Right lobe of liver (tissue), 6 donors: ENCODE measurements at regions not wholly inside any gene's neighbourhood (a gene's known extent, or its start where the extent isn't known, plus 50 kb on each side); places are given as distances from the start of the nearest gene placed in this dataset.

Experiments
- ATAC-seq, 4 donors: fragments of 200-7000 bp; cut with Tn5 transposase; one replicate each; pipeline ENCODE4 v1.9.1; 2020; ENCODE audit warnings: mild to moderate bottlenecking in 4 of 4, moderate library complexity in 4 of 4
- DNase-seq, 3 donors: peaks; one replicate each; pipeline ENCODE4 v3.0.0-alpha.2; 2020
- H3K27ac ChIP-seq, 3 donors: fragments of 200-600 bp; one replicate each; pipeline ENCODE4 v1.8.0; 2022
- H3K27me3 ChIP-seq, 2 donors: fragments of 200-600 bp; one replicate each; pipeline ENCODE4 v1.8.0; 2022
- H3K36me3 ChIP-seq, 4 donors: fragments of 200-600 bp; sonication (generic) in 1 of 4; one replicate each; pipeline versions ENCODE4 v1.5.1 to v1.8.0; 2017 to 2022; ENCODE audit warnings: control low read depth in 1 of 4
- H3K4me1 ChIP-seq, 4 donors: fragments of 200-600 bp; sonication (generic) in 1 of 4; one replicate each; pipeline versions ENCODE4 v1.5.1 to v1.8.0; 2017 to 2022; ENCODE audit warnings: control low read depth in 1 of 4
- H3K4me3 ChIP-seq, 3 donors: fragments of 200-600 bp; one replicate each; pipeline ENCODE4 v1.8.0; 2022
- H3K9me3 ChIP-seq, 4 donors: fragments of 200-600 bp; sonication (generic) in 1 of 4; one replicate each; pipeline versions ENCODE4 v1.5.1 to v1.8.0; 2017 to 2022; ENCODE audit warnings: control low read depth in 1 of 4
- CTCF ChIP-seq, 4 donors: fragments of 200-600 bp in 3 of 4; fragments of 450-650 bp in 1 of 4; IDR thresholded peaks; one replicate each; pipeline versions ENCODE4 v1.5.1 to v1.8.0; 2016 to 2022; ENCODE audit warnings: antibody characterized with exemption in 4 of 4, mild to moderate bottlenecking in 2 of 4
- POLR2A ChIP-seq: fragments of 450-650 bp; IDR thresholded peaks from one replicate; pipeline ENCODE4 v1.6.1; 2017; ENCODE audit warnings: antibody characterized with exemption, mild to moderate bottlenecking
- WGBS: methylation state at CpG from one replicate; pipeline ENCODE4 v1.1.6; 2018; ENCODE audit warnings: low coverage, low lambda C conversion rate; ENCODE audit not compliant: insufficient coverage; ENCODE audit errors: missing lambda C conversion rate; 5-methylcytosine and 5-hydroxymethylcytosine counted together
- intact Hi-C, 2 donors: fragments of 100-400 bp; cut with DNase I; formaldehyde crosslinking; loops; one replicate each; pipeline versions ENCODE4 v1.11.2 to v1.14.1; 2022
- donor health status: DM: no; HTN: yes; CAD: no.
- donor health status: DM: no; HTN: no; CAD: no.
- donor health status: DM: no; HTN: no; CAD: no.
- donor health status: DM: no; HTN: yes; CAD: no.
- donor health status: DM: no; HTN: yes; CAD: no.

- TF ChIP-seq POLR2A = no peak
- no peak for TF ChIP-seq CTCF (IDR thresholded peaks at IDR 0.05)
- no peaks in the 10 kb centered on the region for H3K36me3 ChIP-seq
- ATAC-seq (peak in 1 of 4 donors; percentile 34), DNase-seq (peak in 1 of 3 donors; percentile 24)
- no peaks in the 10 kb centered on the region for H3K4me1 ChIP-seq
- no peak overlapping the region for H3K4me3 ChIP-seq
- H3K27ac ChIP-seq = no peak overlapping the region
- H3K27me3 ChIP-seq = no peaks in the 10 kb centered on the region
- intact Hi-C loops = no loop called here
- 55% methylated on average over 5 of the region's 5 CpGs for WGBS
- no peaks in the 10 kb centered on the region for H3K9me3 ChIP-seq
Observed at GRCh38 chr2:60365556-60365955, 187.9 kb downstream of the BCL11A start.

- intact Hi-C loops = no loop called here
- ATAC-seq = no peak
- DNase-seq = peak in 1 of 3 donors; percentile 28
- Histone ChIP-seq H3K9me3 (no peaks in the 10 kb centered on the region), H3K27ac (no peak overlapping the region), H3K27me3 (no peaks in the 10 kb centered on the region), H3K36me3 (no peaks in the 10 kb centered on the region), H3K4me3 (no peak overlapping the region), H3K4me1 (no peaks in the 10 kb centered on the region)
- no peak for TF ChIP-seq POLR2A
- TF ChIP-seq CTCF (IDR thresholded peaks at IDR 0.05) = no peak
- WGBS = 73% methylated on average over 2 of the region's 9 CpGs
Observed at GRCh38 chr2:60364491-60364890, 189.0 kb downstream of the BCL11A start.

GRCh38 chr2:60361498-60361897, 192.0 kb downstream of the BCL11A start:
- no peak overlapping the region for H3K27ac ChIP-seq
- H3K36me3 ChIP-seq = no peaks in the 10 kb centered on the region
- no peaks in the 10 kb centered on the region for H3K4me1 ChIP-seq
- ATAC-seq = no peak
- no peak for DNase-seq
- no peak for TF ChIP-seq POLR2A
- no peak for TF ChIP-seq CTCF (IDR thresholded peaks at IDR 0.05)
- H3K4me3 ChIP-seq = no peak overlapping the region
- 43% methylated on average over 1 of the region's 1 CpG for WGBS
- intact Hi-C loops = no loop called here
- H3K27me3 ChIP-seq = no peaks in the 10 kb centered on the region
- no peaks in the 10 kb centered on the region for H3K9me3 ChIP-seq

- no peak overlapping the region for H3K4me3 ChIP-seq
- no peaks in the 10 kb centered on the region for H3K36me3 ChIP-seq
- TF ChIP-seq POLR2A = no peak
- no peak for TF ChIP-seq CTCF (IDR thresholded peaks at IDR 0.05)
- intact Hi-C loops = no loop called here
- H3K9me3 ChIP-seq = no peaks in the 10 kb centered on the region
- no peak for ATAC-seq
- H3K27me3 ChIP-seq = no peaks in the 10 kb centered on the region
- H3K27ac ChIP-seq = no peak overlapping the region
- no peak for DNase-seq
- H3K4me1 ChIP-seq = no peaks in the 10 kb centered on the region
- WGBS = 83% methylated on average over 4 of the region's 5 CpGs
Observed at GRCh38 chr2:60359569-60359968, 193.9 kb downstream of the BCL11A start.

- intact Hi-C loops = no loop called here
- no peaks in the 10 kb centered on the region for H3K9me3 ChIP-seq
- no peak for TF ChIP-seq CTCF (IDR thresholded peaks at IDR 0.05)
- no peak for TF ChIP-seq POLR2A
- no peaks in the 10 kb centered on the region for H3K36me3 ChIP-seq
- H3K4me1 ChIP-seq = no peaks in the 10 kb centered on the region
- WGBS = 100% methylated on average over 2 of the region's 4 CpGs
- ATAC-seq (no peak), DNase-seq (no peak)
- no peaks in the 10 kb centered on the region for H3K27me3 ChIP-seq
- H3K4me3 ChIP-seq = no peak overlapping the region
- H3K27ac ChIP-seq = no peak overlapping the region
Observed at GRCh38 chr2:60358476-60358875, 195.0 kb downstream of the BCL11A start.
